ENCODE measurements at regions not wholly inside any gene's neighbourhood (a gene's known extent, or its start where the extent isn't known, plus 50 kb on each side); places are given as distances from the start of the nearest gene placed in this dataset.

GRCh38 chr15:66848116-66848515, 146.1 kb downstream of the SMAD6 start:
- H3K4me3 ChIP-seq (replicated peaks; ENCODE audit: low read depth, low read length) = no peak overlapping the region
- TF ChIP-seq, protein P1, sequence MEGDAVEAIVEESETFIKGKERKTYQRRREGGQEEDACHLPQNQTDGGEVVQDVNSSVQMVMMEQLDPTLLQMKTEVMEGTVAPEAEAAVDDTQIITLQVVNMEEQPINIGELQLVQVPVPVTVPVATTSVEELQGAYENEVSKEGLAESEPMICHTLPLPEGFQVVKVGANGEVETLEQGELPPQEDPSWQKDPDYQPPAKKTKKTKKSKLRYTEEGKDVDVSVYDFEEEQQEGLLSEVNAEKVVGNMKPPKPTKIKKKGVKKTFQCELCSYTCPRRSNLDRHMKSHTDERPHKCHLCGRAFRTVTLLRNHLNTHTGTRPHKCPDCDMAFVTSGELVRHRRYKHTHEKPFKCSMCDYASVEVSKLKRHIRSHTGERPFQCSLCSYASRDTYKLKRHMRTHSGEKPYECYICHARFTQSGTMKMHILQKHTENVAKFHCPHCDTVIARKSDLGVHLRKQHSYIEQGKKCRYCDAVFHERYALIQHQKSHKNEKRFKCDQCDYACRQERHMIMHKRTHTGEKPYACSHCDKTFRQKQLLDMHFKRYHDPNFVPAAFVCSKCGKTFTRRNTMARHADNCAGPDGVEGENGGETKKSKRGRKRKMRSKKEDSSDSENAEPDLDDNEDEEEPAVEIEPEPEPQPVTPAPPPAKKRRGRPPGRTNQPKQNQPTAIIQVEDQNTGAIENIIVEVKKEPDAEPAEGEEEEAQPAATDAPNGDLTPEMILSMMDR (IDR thresholded peaks at IDR 0.05; ENCODE audit: low read depth, low read length, missing control alignments) = no peak
- DNase-seq (ENCODE audit: extremely low read depth, low read depth) = no peak

DNA sequence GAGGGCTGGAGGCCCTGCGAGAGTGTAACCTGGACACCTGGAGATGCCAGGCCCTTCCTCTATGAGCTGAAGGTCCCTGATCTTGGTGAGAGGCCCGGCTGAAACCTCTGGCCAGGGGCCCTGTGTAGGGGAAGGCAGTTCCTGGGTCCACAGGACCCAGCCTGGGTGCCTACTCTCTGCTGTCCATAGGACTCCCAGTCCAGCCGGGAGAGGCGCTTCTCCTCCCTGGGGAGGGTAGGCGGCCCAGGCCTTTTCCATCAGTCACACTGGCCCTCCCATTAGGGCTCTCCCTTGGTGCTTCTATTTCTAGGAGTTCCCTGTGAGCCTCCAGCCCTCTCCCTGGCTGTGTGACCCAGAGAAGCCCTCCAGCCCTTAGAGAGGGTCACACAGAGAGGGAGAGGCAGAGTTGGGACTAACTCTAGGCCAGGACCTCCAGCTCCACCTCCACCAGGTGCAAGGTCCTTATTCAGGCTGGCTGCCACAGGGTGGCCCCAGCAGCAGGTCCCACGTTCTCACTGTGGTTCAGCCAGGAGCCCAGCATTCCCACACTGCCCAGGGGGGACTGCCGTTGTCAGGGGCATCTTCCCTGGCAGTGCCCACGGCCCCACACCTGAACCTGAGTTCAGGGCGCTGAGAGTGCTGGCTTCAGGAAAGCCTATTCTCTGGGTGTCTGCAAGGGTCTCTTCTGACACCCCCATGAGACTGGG, 146.8 kb downstream of the SMAD6 start:
- no peak overlapping the region for H3K4me3 ChIP-seq (replicated peaks; ENCODE audit: low read depth, low read length)
- no peak for DNase-seq (ENCODE audit: extremely low read depth, low read depth)
- TF ChIP-seq, protein P1 (IDR thresholded peaks at IDR 0.05; ENCODE audit: low read depth, low read length, missing control alignments) = no peak

DNA sequence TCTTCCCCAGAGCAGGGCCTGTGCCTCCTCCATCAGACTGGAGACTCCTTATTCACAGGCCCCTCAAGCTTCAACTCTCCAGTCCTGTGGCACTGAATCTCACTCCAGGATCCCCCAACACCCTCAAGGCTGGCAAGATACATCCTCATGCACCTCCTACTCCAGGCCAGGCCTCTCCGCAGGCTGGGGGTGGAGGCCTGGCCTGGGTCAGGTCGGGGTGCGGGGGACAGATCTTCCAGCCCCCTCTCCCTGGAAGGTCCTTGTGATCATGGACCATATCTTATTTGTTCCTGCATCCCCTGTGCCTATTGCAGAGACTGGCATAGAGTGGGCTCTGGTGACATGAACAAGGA, 147.3 kb downstream of the SMAD6 start:
- DNase-seq (ENCODE audit: extremely low read depth, low read depth) = no peak
- TF ChIP-seq, protein P1 (IDR thresholded peaks at IDR 0.05; ENCODE audit: low read depth, low read length, missing control alignments) = no peak
- no peak overlapping the region for H3K4me3 ChIP-seq (replicated peaks; ENCODE audit: low read depth, low read length)

DNA sequence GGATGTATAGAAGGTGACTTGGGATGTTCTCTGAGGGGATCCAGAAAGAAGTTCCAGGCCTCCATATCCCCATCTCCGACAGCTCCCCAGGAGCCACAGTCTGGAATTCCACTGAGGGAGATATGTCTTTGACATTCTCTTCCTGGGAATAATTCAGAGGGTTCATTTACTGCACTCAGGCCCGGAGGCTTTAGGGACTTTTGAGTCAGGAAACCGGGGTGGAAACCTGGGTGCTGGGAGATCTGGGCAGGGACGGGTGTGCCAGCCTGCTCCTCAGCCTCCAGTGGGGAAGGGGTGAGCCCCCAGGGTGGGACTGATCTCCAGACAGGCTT, 147.7 kb downstream of the SMAD6 start:
- DNase-seq (ENCODE audit: extremely low read depth, low read depth) = no peak
- H3K4me3 ChIP-seq (replicated peaks; ENCODE audit: low read depth, low read length) = no peak overlapping the region
- TF ChIP-seq, protein P1 (IDR thresholded peaks at IDR 0.05; ENCODE audit: low read depth, low read length, missing control alignments) = no peak

- H3K4me3 ChIP-seq (replicated peaks; ENCODE audit: low read depth, low read length) = no peak overlapping the region
- TF ChIP-seq, protein P1 (IDR thresholded peaks at IDR 0.05; ENCODE audit: low read depth, low read length, missing control alignments) = no peak
- no peak for DNase-seq (ENCODE audit: extremely low read depth, low read depth)
These were observed 148.3 kb downstream of the SMAD6 start for GRCh38 chr15:66850078-66850991.

DNA sequence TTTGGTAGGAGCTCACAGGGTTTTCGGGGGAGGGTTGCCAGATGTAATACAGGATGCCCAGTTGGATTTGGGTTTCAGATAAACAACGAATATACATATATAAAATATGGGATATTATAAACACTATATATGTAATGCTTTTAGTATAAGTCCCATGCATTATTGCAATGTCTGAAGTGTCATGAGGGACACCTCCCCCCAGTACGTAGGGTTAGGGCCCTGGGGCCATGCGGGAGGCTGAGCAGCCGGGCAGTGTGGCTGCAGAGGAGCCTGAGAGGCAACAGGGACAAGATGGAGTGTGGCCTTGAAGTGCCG, 148.9 kb downstream of the SMAD6 start:
- no peak overlapping the region for H3K4me3 ChIP-seq (replicated peaks; ENCODE audit: low read depth, low read length)
- TF ChIP-seq, protein P1 (IDR thresholded peaks at IDR 0.05; ENCODE audit: low read depth, low read length, missing control alignments) = no peak
- no peak for DNase-seq (ENCODE audit: extremely low read depth, low read depth)
